SK-N-SH treated with all-trans-retinoic acid at 6 μM for 48 hours (cell line): ENCODE measurements at regions not wholly inside any gene's neighbourhood (a gene's known extent, or its start where the extent isn't known, plus 50 kb on each side); places are given as distances from the start of the nearest gene placed in this dataset.

Experiments used
- ARNTL ChIP-seq: fragments of 450-650 bp; formaldehyde crosslinking; IDR thresholded peaks from 2 replicates; pipeline ENCODE4 v1.5.0; 2020; ENCODE audit warnings: low read depth, mild to moderate bottlenecking, moderate library complexity, borderline replicate concordance
- ESRRG ChIP-seq: fragments of 250-450 bp; sonication (Bioruptor Pico); IDR thresholded peaks from 2 replicates; pipeline ENCODE4 v1.6.1; 2021; ENCODE audit warnings: mild to moderate bottlenecking
- ISL1 ChIP-seq: fragments of 250-450 bp; sonication (Bioruptor Pico); IDR thresholded peaks from 2 replicates; pipeline ENCODE4 v2.1.2; 2022; ENCODE audit warnings: mild to moderate bottlenecking, moderate library complexity
- OSR1 ChIP-seq: fragments of 250-450 bp; sonication (Bioruptor Pico); IDR thresholded peaks from 2 replicates; pipeline ENCODE4 v1.8.0; 2022; ENCODE audit warnings: moderate library complexity, mild to moderate bottlenecking, inconsistent platforms
- POU6F1 ChIP-seq: fragments of 250-450 bp; sonication (Bioruptor Pico); IDR thresholded peaks from 2 replicates; pipeline ENCODE4 v1.8.0; 2021; ENCODE audit warnings: low read depth, mild to moderate bottlenecking, moderate library complexity, borderline replicate concordance
- PPARA ChIP-seq: fragments of 250-450 bp; sonication (Bioruptor Pico); IDR thresholded peaks from 2 replicates; pipeline ENCODE4 v1.5.0; 2020; ENCODE audit warnings: mild to moderate bottlenecking, borderline replicate concordance
- RARB ChIP-seq: fragments of 250-450 bp; sonication (Bioruptor Pico); IDR thresholded peaks from 2 replicates; pipeline ENCODE4 v1.8.0; 2021; ENCODE audit warnings: mild to moderate bottlenecking, moderate library complexity
- SNAI2 ChIP-seq: fragments of 250-450 bp; sonication (Bioruptor Pico); IDR thresholded peaks from 2 replicates; pipeline ENCODE4 v1.5.0; 2020; ENCODE audit warnings: mild to moderate bottlenecking, moderate library complexity
- TCF4 ChIP-seq: fragments of 250-450 bp; sonication (Bioruptor Pico); IDR thresholded peaks from 2 replicates; pipeline ENCODE4 v1.8.0; 2021; ENCODE audit warnings: mild to moderate bottlenecking, moderate library complexity, borderline replicate concordance
- ZC3H10 ChIP-seq: fragments of 250-450 bp; sonication (Bioruptor Pico); IDR thresholded peaks from 2 replicates; pipeline ENCODE4 v1.5.1; 2021; ENCODE audit warnings: mild to moderate bottlenecking, moderate library complexity
- ZNF8 ChIP-seq: fragments of 450-650 bp; formaldehyde crosslinking; IDR thresholded peaks from 2 replicates; pipeline ENCODE4 v1.5.0; 2020; ENCODE audit warnings: mild to moderate bottlenecking, moderate library complexity
- TF ChIP-seq, protein P1 (sequence below): fragments of 250-450 bp; sonication (Bioruptor Pico); IDR thresholded peaks from 2 replicates; pipeline ENCODE4 v1.8.0; 2020; ENCODE audit warnings: mild to moderate bottlenecking, moderate library complexity, borderline replicate concordance
- TF ChIP-seq, protein P2 (sequence below): fragments of 250-450 bp; sonication (Bioruptor Pico); IDR thresholded peaks from 2 replicates; pipeline ENCODE4 v1.5.1; 2020; ENCODE audit warnings: low read depth, mild to moderate bottlenecking, moderate library complexity
- TF ChIP-seq, protein P3 (sequence below): fragments of 250-450 bp; sonication (Bioruptor Pico); IDR thresholded peaks from 2 replicates; pipeline ENCODE4 v1.5.1; 2021; ENCODE audit warnings: mild to moderate bottlenecking, moderate library complexity

DNA sequence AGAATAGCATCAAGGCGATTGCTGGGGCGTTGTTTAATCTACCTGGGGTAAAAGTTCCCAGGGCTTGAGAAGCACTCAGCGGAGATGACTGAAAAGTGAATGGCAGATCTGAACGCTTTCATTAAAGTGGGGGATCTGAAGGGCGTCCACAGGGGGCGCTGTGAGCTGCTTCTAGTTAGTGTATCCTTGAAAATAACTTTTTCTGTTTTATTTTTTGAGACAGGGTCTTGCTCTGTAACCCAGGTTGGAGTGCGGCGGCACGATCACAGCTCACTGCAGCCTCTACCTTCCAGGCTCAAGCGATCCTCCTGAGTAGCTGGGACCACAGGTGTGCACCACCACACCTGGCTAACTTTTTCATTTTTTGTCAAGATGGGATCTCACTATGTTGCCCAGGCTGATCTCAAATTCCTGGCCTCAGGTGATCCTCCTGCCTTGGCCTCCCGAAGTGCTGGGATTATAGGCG lies 360.4 kb downstream of the SEC14L1 start:
- TF ChIP-seq ZC3H10 (CRISPR knock-in tag) (no peak), RARB (no peak), ARNTL (CRISPR knock-in tag) (no peak), ISL1 (CRISPR knock-in tag) (no peak), ZNF8 (CRISPR knock-in tag) (no peak), ESRRG (CRISPR knock-in tag) (no peak), POU6F1 (CRISPR knock-in tag) (no peak), SNAI2 (CRISPR knock-in tag) (no peak), OSR1 (CRISPR knock-in tag) (no peak), TCF4 (CRISPR knock-in tag) (no peak), PPARA (CRISPR knock-in tag) (no peak)
- TF ChIP-seq, protein P1, sequence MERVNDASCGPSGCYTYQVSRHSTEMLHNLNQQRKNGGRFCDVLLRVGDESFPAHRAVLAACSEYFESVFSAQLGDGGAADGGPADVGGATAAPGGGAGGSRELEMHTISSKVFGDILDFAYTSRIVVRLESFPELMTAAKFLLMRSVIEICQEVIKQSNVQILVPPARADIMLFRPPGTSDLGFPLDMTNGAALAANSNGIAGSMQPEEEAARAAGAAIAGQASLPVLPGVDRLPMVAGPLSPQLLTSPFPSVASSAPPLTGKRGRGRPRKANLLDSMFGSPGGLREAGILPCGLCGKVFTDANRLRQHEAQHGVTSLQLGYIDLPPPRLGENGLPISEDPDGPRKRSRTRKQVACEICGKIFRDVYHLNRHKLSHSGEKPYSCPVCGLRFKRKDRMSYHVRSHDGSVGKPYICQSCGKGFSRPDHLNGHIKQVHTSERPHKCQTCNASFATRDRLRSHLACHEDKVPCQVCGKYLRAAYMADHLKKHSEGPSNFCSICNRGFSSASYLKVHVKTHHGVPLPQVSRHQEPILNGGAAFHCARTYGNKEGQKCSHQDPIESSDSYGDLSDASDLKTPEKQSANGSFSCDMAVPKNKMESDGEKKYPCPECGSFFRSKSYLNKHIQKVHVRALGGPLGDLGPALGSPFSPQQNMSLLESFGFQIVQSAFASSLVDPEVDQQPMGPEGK (CRISPR knock-in tag): no peak
- TF ChIP-seq, protein P2, sequence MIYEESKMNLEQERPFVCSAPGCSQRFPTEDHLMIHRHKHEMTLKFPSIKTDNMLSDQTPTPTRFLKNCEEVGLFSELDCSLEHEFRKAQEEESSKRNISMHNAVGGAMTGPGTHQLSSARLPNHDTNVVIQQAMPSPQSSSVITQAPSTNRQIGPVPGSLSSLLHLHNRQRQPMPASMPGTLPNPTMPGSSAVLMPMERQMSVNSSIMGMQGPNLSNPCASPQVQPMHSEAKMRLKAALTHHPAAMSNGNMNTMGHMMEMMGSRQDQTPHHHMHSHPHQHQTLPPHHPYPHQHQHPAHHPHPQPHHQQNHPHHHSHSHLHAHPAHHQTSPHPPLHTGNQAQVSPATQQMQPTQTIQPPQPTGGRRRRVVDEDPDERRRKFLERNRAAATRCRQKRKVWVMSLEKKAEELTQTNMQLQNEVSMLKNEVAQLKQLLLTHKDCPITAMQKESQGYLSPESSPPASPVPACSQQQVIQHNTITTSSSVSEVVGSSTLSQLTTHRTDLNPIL (CRISPR knock-in tag): no peak
- TF ChIP-seq, protein P3, sequence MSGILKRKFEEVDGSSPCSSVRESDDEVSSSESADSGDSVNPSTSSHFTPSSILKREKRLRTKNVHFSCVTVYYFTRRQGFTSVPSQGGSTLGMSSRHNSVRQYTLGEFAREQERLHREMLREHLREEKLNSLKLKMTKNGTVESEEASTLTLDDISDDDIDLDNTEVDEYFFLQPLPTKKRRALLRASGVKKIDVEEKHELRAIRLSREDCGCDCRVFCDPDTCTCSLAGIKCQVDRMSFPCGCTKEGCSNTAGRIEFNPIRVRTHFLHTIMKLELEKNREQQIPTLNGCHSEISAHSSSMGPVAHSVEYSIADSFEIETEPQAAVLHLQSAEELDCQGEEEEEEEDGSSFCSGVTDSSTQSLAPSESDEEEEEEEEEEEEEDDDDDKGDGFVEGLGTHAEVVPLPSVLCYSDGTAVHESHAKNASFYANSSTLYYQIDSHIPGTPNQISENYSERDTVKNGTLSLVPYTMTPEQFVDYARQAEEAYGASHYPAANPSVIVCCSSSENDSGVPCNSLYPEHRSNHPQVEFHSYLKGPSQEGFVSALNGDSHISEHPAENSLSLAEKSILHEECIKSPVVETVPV: no peak
